MM.1S (cell line): ENCODE measurements at regions not wholly inside any gene's neighbourhood (a gene's known extent, or its start where the extent isn't known, plus 50 kb on each side); places are given as distances from the start of the nearest gene placed in this dataset.

Source experiments
- CTCF ChIP-seq: fragments of 300-600 bp; sonication (generic); IDR thresholded peaks from 2 replicates; pipeline ENCODE4 v1.5.1; 2016; ENCODE audit warnings: antibody characterized with exemption, low read length, mixed read lengths
- EZH2 ChIP-seq: fragments of 300-600 bp; sonication (generic); optimal IDR thresholded peaks from 2 replicates; pipeline ENCODE3; 2017; ENCODE audit warnings: low read depth, mild to moderate bottlenecking, antibody characterized with exemption, low read length, mixed read lengths
- EZH2phosphoT487 ChIP-seq: fragments of 300-600 bp; sonication (generic); IDR thresholded peaks from 2 replicates; pipeline ENCODE4 v1.6.1; 2018; ENCODE audit warnings: antibody characterized with exemption, low read length

- no peak for TF ChIP-seq CTCF
- TF ChIP-seq EZH2: no peak
- TF ChIP-seq EZH2phosphoT487: no peak
Observed at GRCh38 chr6:43990275-43990626, 137.0 kb downstream of the MRPL14 start.
